Right cardiac atrium (tissue), 5 donors: ENCODE measurements at regions not wholly inside any gene's neighbourhood (a gene's known extent, or its start where the extent isn't known, plus 50 kb on each side); places are given as distances from the start of the nearest gene placed in this dataset.

ENCODE experiments used
- ATAC-seq, 2 donors: fragments of 200-7000 bp; cut with Tn5 transposase; one replicate each; pipeline versions ENCODE4 v1.8.0 to v1.9.1; 2020; ENCODE audit warnings: moderate library complexity in 2 of 2, mild to moderate bottlenecking in 1 of 2
- DNase-seq, 3 donors: peaks; one replicate each; pipeline ENCODE4 v3.0.0-alpha.2; 2020
- H3K27ac ChIP-seq: one replicate; pipeline ENCODE4 v1.5.1; 2013; ENCODE audit warnings: mild to moderate bottlenecking, low read length, control low read depth, moderate library complexity
- H3K27me3 ChIP-seq: one replicate; pipeline ENCODE4 v1.6.1; 2013; ENCODE audit not compliant: control insufficient read depth, insufficient read depth
- H3K4me1 ChIP-seq: one replicate; pipeline ENCODE4 v1.6.1; 2013; ENCODE audit warnings: low read length; ENCODE audit not compliant: control insufficient read depth, insufficient read depth
- H3K4me3 ChIP-seq: one replicate; pipeline ENCODE4 v1.5.1; 2013; ENCODE audit warnings: low read length, control low read depth
- H3K9me3 ChIP-seq: one replicate; pipeline ENCODE4 v1.6.1; 2013; ENCODE audit warnings: low read length; ENCODE audit not compliant: control insufficient read depth
- WGBS: extraction: QIAGEN DNeasy Blood & Tissue Kit; methylation state at CpG from one replicate; pipeline ENCODE4 v1.1.7; 2013; 5-methylcytosine and 5-hydroxymethylcytosine counted together
- intact Hi-C, 4 donors: fragments of 100-400 bp; cut with DNase I; formaldehyde crosslinking; loops; one replicate each; pipeline versions ENCODE4 v1.11.0 to v1.14.0; 2022 to 2023
- donor health status: healthy with polysubstance abuse.
- donor health status: DM: no; HTN: yes; CAD: no.
- donor health status: DM: no; HTN: no; CAD: no.
- donor health status: DM: no; HTN: yes; CAD: no; lungs with severe emphysema.
- donor health status: DM: yes; HTN: yes; CAD: no.

GRCh38 chr7:46486256-46487206 lies 565.5 kb upstream of the IGFBP3 start:
- DNase-seq (peak in 2 of 3 donors; percentile 63 to 66), ATAC-seq (peak; percentile 59 to 85)
- H3K27me3 ChIP-seq, result no peaks in the 10 kb centered on the region
- intact Hi-C loops, result no loop called here
- no peak overlapping the region for H3K27ac ChIP-seq
- no peaks in the 10 kb centered on the region for H3K4me1 ChIP-seq
- no peak overlapping the region for H3K4me3 ChIP-seq
- H3K9me3 ChIP-seq, result no peaks in the 10 kb centered on the region
- 60% methylated on average over 5 of the region's 5 CpGs for WGBS

- Histone ChIP-seq H3K4me1 (no peaks in the 10 kb centered on the region), H3K4me3 (no peak overlapping the region), H3K27ac (no peak overlapping the region), H3K9me3 (no peaks in the 10 kb centered on the region), H3K27me3 (no peaks in the 10 kb centered on the region)
- ATAC-seq (no peak), DNase-seq (no peak)
- WGBS, result 84% methylated on average over 3 of the region's 3 CpGs
- intact Hi-C loops, result no loop called here
Measured at GRCh38 chr7:46485481-46486065, 564.5 kb upstream of the IGFBP3 start.

GRCh38 chr7:46484906-46485305 lies 563.8 kb upstream of the IGFBP3 start:
- ATAC-seq, result no peak
- Histone ChIP-seq H3K4me3 (no peak overlapping the region), H3K27ac (no peak overlapping the region), H3K27me3 (no peaks in the 10 kb centered on the region), H3K4me1 (no peaks in the 10 kb centered on the region), H3K9me3 (no peaks in the 10 kb centered on the region)
- WGBS, result 84% methylated on average over 3 of the region's 3 CpGs
- intact Hi-C loops, result no loop called here
- no peak for DNase-seq

GRCh38 chr7:46480619-46481018 lies 559.5 kb upstream of the IGFBP3 start:
- Histone ChIP-seq H3K9me3 (no peaks in the 10 kb centered on the region), H3K4me1 (no peaks in the 10 kb centered on the region), H3K27ac (no peak overlapping the region), H3K4me3 (no peak overlapping the region), H3K27me3 (no peaks in the 10 kb centered on the region)
- DNase-seq (no peak), ATAC-seq (peak in 1 of 2 donors; percentile 40)
- WGBS, result 75% methylated on average over 2 of the region's 2 CpGs
- intact Hi-C loops, result no loop called here

GRCh38 chr7:46479680-46480079 lies 558.6 kb upstream of the IGFBP3 start:
- H3K4me3 ChIP-seq, result no peak overlapping the region
- WGBS, result 97% methylated on average over 4 of the region's 4 CpGs
- intact Hi-C loops, result no loop called here
- H3K9me3 ChIP-seq, result no peaks in the 10 kb centered on the region
- no peak overlapping the region for H3K27ac ChIP-seq
- ATAC-seq, result no peak
- no peaks in the 10 kb centered on the region for H3K4me1 ChIP-seq
- DNase-seq, result no peak
- no peaks in the 10 kb centered on the region for H3K27me3 ChIP-seq

GRCh38 chr7:46478046-46478445 lies 557.0 kb upstream of the IGFBP3 start:
- intact Hi-C loops, result no loop called here
- WGBS, result 94% methylated on average over 1 of the region's 1 CpG

GRCh38 chr7:46468753-46469356 lies 547.8 kb upstream of the IGFBP3 start:
- intact Hi-C loops, result no loop called here
- no peaks in the 10 kb centered on the region for H3K27me3 ChIP-seq
- no peak overlapping the region for H3K4me3 ChIP-seq
- no peaks in the 10 kb centered on the region for H3K4me1 ChIP-seq
- H3K27ac ChIP-seq, result no peak overlapping the region
- 77% methylated on average over 6 of the region's 6 CpGs for WGBS
- DNase-seq, result no peak
- H3K9me3 ChIP-seq, result peaks cover 21% of the 10 kb centered on the region
- no peak for ATAC-seq

More at GRCh38 chr7:46478046-46478445, 557.0 kb upstream of the IGFBP3 start:
- Histone ChIP-seq H3K4me1 (no peaks in the 10 kb centered on the region), H3K27me3 (no peaks in the 10 kb centered on the region), H3K27ac (no peak overlapping the region), H3K9me3 (no peaks in the 10 kb centered on the region), H3K4me3 (no peak overlapping the region)
- no peak for DNase-seq
- no peak for ATAC-seq

GRCh38 chr7:46463170-46463569 lies 542.1 kb upstream of the IGFBP3 start:
- Histone ChIP-seq H3K4me1 (no peaks in the 10 kb centered on the region), H3K9me3 (peaks cover 10% of the 10 kb centered on the region), H3K4me3 (no peak overlapping the region), H3K27me3 (no peaks in the 10 kb centered on the region), H3K27ac (no peak overlapping the region)
- ATAC-seq (no peak), DNase-seq (no peak)
- intact Hi-C loops, result no loop called here

- 59% methylated on average over 3 of the region's 3 CpGs for WGBS
- H3K4me3 ChIP-seq, result no peak overlapping the region
- ATAC-seq, result no peak
- H3K27ac ChIP-seq, result no peak overlapping the region
- intact Hi-C loops, result no loop called here
- H3K4me1 ChIP-seq, result no peaks in the 10 kb centered on the region
- DNase-seq, result no peak
- peaks cover 5% of the 10 kb centered on the region for H3K9me3 ChIP-seq
- H3K27me3 ChIP-seq, result no peaks in the 10 kb centered on the region
Measured at GRCh38 chr7:46461334-46461777, 540.3 kb upstream of the IGFBP3 start.

GRCh38 chr7:46459942-46460341 lies 538.9 kb upstream of the IGFBP3 start:
- H3K27me3 ChIP-seq, result no peaks in the 10 kb centered on the region
- ATAC-seq (no peak), DNase-seq (no peak)
- H3K4me3 ChIP-seq, result no peak overlapping the region
- H3K9me3 ChIP-seq, result peaks cover 4% of the 10 kb centered on the region
- no peaks in the 10 kb centered on the region for H3K4me1 ChIP-seq
- intact Hi-C loops, result no loop called here
- H3K27ac ChIP-seq, result no peak overlapping the region
- 95% methylated on average over 1 of the region's 1 CpG for WGBS

- ATAC-seq, result peak in 1 of 2 donors; percentile 78
- peak in 2 of 3 donors; percentile 51 to 54 for DNase-seq
- no peak overlapping the region for H3K4me3 ChIP-seq
- no peaks in the 10 kb centered on the region for H3K9me3 ChIP-seq
- no peaks in the 10 kb centered on the region for H3K4me1 ChIP-seq
- intact Hi-C loops, result no loop called here
- 47% methylated on average over 2 of the region's 2 CpGs for WGBS
- H3K27me3 ChIP-seq, result no peaks in the 10 kb centered on the region
- no peak overlapping the region for H3K27ac ChIP-seq
Measured at GRCh38 chr7:46454816-46455215, 533.7 kb upstream of the IGFBP3 start.
